H1 (cell line): ENCODE measurements at regions not wholly inside any gene's neighbourhood (a gene's known extent, or its start where the extent isn't known, plus 50 kb on each side); places are given as distances from the start of the nearest gene placed in this dataset.

Source experiments
- BACH1 ChIP-seq: IDR thresholded peaks from 2 replicates; pipeline ENCODE4 v1.6.1; 2012; ENCODE audit warnings: low read length, improper control_type of control experiment
- CBX5 ChIP-seq: fragments of 300-800, 300-1000 bp; sonication (generic); IDR thresholded peaks from 2 replicates; pipeline ENCODE4 v1.7.1; 2016; ENCODE audit warnings: antibody characterized with exemption, low read length, low read depth
- CHD2 ChIP-seq: IDR thresholded peaks from 2 replicates; pipeline ENCODE4 v1.6.1; 2012; ENCODE audit warnings: low read length, improper control_type of control experiment
- EGR1 ChIP-seq: IDR thresholded peaks from 2 replicates; pipeline ENCODE4 v1.6.1; 2011; ENCODE audit warnings: low read depth, low read length, borderline replicate concordance
- JUN ChIP-seq: IDR thresholded peaks from 2 replicates; pipeline ENCODE4 v1.6.1; 2011; ENCODE audit warnings: low read depth, mild to moderate bottlenecking, improper control_type of control experiment, low read length
- KDM4A ChIP-seq: IDR thresholded peaks from one replicate; pipeline ENCODE4 v1.7.1; 2012; ENCODE audit warnings: low read depth, mild to moderate bottlenecking, moderate library complexity, low read length, inconsistent platforms; ENCODE audit not compliant: severe bottlenecking
- NANOG ChIP-seq: IDR thresholded peaks from 2 replicates; pipeline ENCODE4 v1.6.1; 2011; ENCODE audit warnings: low read length, low read depth, mild to moderate bottlenecking, inconsistent platforms; ENCODE audit not compliant: insufficient read depth, poor library complexity, severe bottlenecking
- RBBP5 ChIP-seq: IDR thresholded peaks from 2 replicates; pipeline ENCODE4 v1.7.1; 2012; ENCODE audit warnings: low read depth, mild to moderate bottlenecking, inconsistent platforms, low read length, moderate library complexity, borderline replicate concordance
- SP2 ChIP-seq: IDR thresholded peaks from 2 replicates; pipeline ENCODE4 v1.6.1; 2012; ENCODE audit warnings: mild to moderate bottlenecking, low read length, inconsistent platforms

GRCh38 chr4:15188605-15189539, 186.6 kb downstream of the CPEB2 start (continued):
- TF ChIP-seq CBX5 (no peak), JUN (no peak), EGR1 (no peak), BACH1 (no peak), CHD2 (no peak), RBBP5 (no peak), SP2 (no peak), NANOG (no peak), KDM4A (no peak)
- TF ChIP-seq, all 59 proteins: peak for 0
